ENCODE measurements at regions not wholly inside any gene's neighbourhood (a gene's known extent, or its start where the extent isn't known, plus 50 kb on each side); places are given as distances from the start of the nearest gene placed in this dataset.

GRCh38 chr6:15947923-15948322, 181.0 kb upstream of the MYLIP start:
- Histone ChIP-seq H3K9me3 (ENCODE audit: control insufficient read depth, low read length) (no peaks in the 10 kb centered on the region), H3K4me1 (no peaks in the 10 kb centered on the region), H3K27ac (no peak overlapping the region), H3K9ac (no peak overlapping the region), H3K36me3 (ENCODE audit: control insufficient read depth, insufficient read depth, low read length) (no peaks in the 10 kb centered on the region), H2AFZ (no peak overlapping the region), H3K4me3 (ENCODE audit: low read depth, low read length) (no peak overlapping the region), H3K27me3 (ENCODE audit: control insufficient read depth, insufficient read depth, low read length) (no peaks in the 10 kb centered on the region), H3K79me2 (no peaks in the 10 kb centered on the region), H3K4me2 (ENCODE audit: low read length) (no peak overlapping the region)
- TF ChIP-seq, protein P1, sequence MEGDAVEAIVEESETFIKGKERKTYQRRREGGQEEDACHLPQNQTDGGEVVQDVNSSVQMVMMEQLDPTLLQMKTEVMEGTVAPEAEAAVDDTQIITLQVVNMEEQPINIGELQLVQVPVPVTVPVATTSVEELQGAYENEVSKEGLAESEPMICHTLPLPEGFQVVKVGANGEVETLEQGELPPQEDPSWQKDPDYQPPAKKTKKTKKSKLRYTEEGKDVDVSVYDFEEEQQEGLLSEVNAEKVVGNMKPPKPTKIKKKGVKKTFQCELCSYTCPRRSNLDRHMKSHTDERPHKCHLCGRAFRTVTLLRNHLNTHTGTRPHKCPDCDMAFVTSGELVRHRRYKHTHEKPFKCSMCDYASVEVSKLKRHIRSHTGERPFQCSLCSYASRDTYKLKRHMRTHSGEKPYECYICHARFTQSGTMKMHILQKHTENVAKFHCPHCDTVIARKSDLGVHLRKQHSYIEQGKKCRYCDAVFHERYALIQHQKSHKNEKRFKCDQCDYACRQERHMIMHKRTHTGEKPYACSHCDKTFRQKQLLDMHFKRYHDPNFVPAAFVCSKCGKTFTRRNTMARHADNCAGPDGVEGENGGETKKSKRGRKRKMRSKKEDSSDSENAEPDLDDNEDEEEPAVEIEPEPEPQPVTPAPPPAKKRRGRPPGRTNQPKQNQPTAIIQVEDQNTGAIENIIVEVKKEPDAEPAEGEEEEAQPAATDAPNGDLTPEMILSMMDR (IDR thresholded peaks at IDR 0.05): no peak

- no peaks in the 10 kb centered on the region for H3K4me1 ChIP-seq
Measured at GRCh38 chr6:15947436-15947835, 181.4 kb upstream of the MYLIP start.

GRCh38 chr6:15946701-15947385, 182.0 kb upstream of the MYLIP start:
- Histone ChIP-seq H3K4me3 (ENCODE audit: low read depth, low read length) (no peak overlapping the region), H3K79me2 (no peaks in the 10 kb centered on the region), H3K9me3 (ENCODE audit: control insufficient read depth, low read length) (no peaks in the 10 kb centered on the region), H3K4me1 (no peaks in the 10 kb centered on the region), H3K9ac (no peak overlapping the region), H3K27me3 (ENCODE audit: control insufficient read depth, insufficient read depth, low read length) (no peaks in the 10 kb centered on the region), H2AFZ (no peak overlapping the region), H3K36me3 (ENCODE audit: control insufficient read depth, insufficient read depth, low read length) (no peaks in the 10 kb centered on the region), H3K4me2 (ENCODE audit: low read length) (no peak overlapping the region), H3K27ac (no peak overlapping the region)
- TF ChIP-seq, protein P1 (IDR thresholded peaks at IDR 0.05): no peak

More at GRCh38 chr6:15947436-15947835, 181.4 kb upstream of the MYLIP start:
- Histone ChIP-seq H3K9me3 (ENCODE audit: control insufficient read depth, low read length) (no peaks in the 10 kb centered on the region), H3K4me2 (ENCODE audit: low read length) (no peak overlapping the region), H3K9ac (no peak overlapping the region), H3K79me2 (no peaks in the 10 kb centered on the region), H3K27ac (no peak overlapping the region), H2AFZ (no peak overlapping the region), H3K36me3 (ENCODE audit: control insufficient read depth, insufficient read depth, low read length) (no peaks in the 10 kb centered on the region), H3K4me3 (ENCODE audit: low read depth, low read length) (no peak overlapping the region), H3K27me3 (ENCODE audit: control insufficient read depth, insufficient read depth, low read length) (no peaks in the 10 kb centered on the region)
- TF ChIP-seq, protein P1 (IDR thresholded peaks at IDR 0.05): no peak

GRCh38 chr6:15945593-15946159, 183.2 kb upstream of the MYLIP start:
- Histone ChIP-seq H3K9ac (no peak overlapping the region), H3K4me1 (no peaks in the 10 kb centered on the region), H3K79me2 (no peaks in the 10 kb centered on the region), H2AFZ (no peak overlapping the region), H3K36me3 (ENCODE audit: control insufficient read depth, insufficient read depth, low read length) (no peaks in the 10 kb centered on the region), H3K4me2 (ENCODE audit: low read length) (no peak overlapping the region), H3K4me3 (ENCODE audit: low read depth, low read length) (no peak overlapping the region), H3K27me3 (ENCODE audit: control insufficient read depth, insufficient read depth, low read length) (no peaks in the 10 kb centered on the region), H3K27ac (no peak overlapping the region), H3K9me3 (ENCODE audit: control insufficient read depth, low read length) (no peaks in the 10 kb centered on the region)
- TF ChIP-seq, protein P1 (IDR thresholded peaks at IDR 0.05): no peak

DNA sequence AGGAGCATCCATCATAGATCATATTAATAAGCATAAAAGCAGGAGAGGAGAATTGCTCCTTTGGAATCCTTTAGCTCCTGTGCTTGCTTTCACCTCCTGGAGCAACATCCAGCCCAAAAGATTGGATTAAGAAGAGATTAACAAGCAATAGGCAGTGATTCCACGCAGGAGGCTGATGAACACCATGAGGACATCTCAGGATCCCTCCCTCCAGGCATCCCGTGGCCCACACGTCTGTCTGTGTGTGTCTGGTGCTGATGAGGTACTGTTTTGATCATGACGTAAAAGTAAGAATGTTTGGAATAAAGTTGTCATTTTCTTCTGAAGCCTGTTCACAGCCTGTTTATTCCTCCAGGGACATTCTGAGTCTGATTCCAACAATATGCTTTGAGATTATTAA, 185.5 kb upstream of the MYLIP start:
- no peak overlapping the region for H3K27ac ChIP-seq
- TF ChIP-seq, protein P1 (IDR thresholded peaks at IDR 0.05): no peak
- no peak overlapping the region for H3K4me2 ChIP-seq (ENCODE audit: low read length)
- no peaks in the 10 kb centered on the region for H3K27me3 ChIP-seq (ENCODE audit: control insufficient read depth, insufficient read depth, low read length)
- no peaks in the 10 kb centered on the region for H3K4me1 ChIP-seq
- no peak overlapping the region for H3K9ac ChIP-seq
- H2AFZ ChIP-seq: no peak overlapping the region
- H3K79me2 ChIP-seq: no peaks in the 10 kb centered on the region
- no peaks in the 10 kb centered on the region for H3K9me3 ChIP-seq (ENCODE audit: control insufficient read depth, low read length)
- H3K36me3 ChIP-seq (ENCODE audit: control insufficient read depth, insufficient read depth, low read length): no peaks in the 10 kb centered on the region
- no peak overlapping the region for H3K4me3 ChIP-seq (ENCODE audit: low read depth, low read length)

All from parathyroid adenoma (tissue), 2 donors.